ENCODE measurements at regions not wholly inside any gene's neighbourhood (a gene's known extent, or its start where the extent isn't known, plus 50 kb on each side); places are given as distances from the start of the nearest gene placed in this dataset.

DNA sequence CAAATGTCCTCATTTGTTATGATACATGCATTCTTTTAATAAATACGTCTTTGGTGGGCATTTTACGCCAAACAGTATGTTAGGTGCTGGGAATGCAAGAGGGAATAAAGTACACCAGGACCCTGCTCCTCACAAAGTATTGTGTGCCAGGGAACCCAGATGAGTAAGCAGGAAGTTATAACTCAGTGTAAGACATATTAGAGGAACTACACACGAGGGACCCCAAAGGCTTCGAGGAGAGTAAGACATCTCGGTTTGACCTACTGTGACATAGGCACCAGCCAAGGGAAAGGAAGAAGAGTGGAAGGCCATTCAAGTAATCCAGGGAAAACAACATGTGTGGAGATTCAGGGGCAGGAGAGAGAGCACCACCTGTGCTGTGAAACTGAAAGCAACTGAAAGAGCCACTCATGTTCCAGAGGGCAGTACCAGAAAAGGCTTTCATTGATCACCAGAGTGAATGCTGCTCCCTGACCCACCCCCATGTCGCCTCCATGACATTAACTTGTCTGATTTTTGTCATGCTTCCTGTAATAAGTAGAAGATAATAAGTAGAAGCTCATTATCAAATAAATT is 542.5 kb upstream of the PKN2 start:
- WGBS (ENCODE audit: insufficient coverage), result 24% methylated on average over 3 of the region's 6 CpGs
- H3K4me1 ChIP-seq (ENCODE audit: control insufficient read depth in 1 of 2, insufficient read depth in 2 of 2, low read length in 2 of 2), result no peaks in the 10 kb centered on the region
- no peaks in the 10 kb centered on the region for H4K20me1 ChIP-seq (ENCODE audit: insufficient read depth, low read length)
- intact Hi-C loops (cut with micrococcal nuclease), result no loop called here
- no peaks in the 10 kb centered on the region for H3K79me2 ChIP-seq (ENCODE audit: insufficient read depth, low read length)
- TF ChIP-seq, protein P1, sequence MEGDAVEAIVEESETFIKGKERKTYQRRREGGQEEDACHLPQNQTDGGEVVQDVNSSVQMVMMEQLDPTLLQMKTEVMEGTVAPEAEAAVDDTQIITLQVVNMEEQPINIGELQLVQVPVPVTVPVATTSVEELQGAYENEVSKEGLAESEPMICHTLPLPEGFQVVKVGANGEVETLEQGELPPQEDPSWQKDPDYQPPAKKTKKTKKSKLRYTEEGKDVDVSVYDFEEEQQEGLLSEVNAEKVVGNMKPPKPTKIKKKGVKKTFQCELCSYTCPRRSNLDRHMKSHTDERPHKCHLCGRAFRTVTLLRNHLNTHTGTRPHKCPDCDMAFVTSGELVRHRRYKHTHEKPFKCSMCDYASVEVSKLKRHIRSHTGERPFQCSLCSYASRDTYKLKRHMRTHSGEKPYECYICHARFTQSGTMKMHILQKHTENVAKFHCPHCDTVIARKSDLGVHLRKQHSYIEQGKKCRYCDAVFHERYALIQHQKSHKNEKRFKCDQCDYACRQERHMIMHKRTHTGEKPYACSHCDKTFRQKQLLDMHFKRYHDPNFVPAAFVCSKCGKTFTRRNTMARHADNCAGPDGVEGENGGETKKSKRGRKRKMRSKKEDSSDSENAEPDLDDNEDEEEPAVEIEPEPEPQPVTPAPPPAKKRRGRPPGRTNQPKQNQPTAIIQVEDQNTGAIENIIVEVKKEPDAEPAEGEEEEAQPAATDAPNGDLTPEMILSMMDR (IDR thresholded peaks at IDR 0.05), result no peak
- no peak overlapping the region for H3K9ac ChIP-seq (ENCODE audit: insufficient read depth, low read length, poor library complexity, severe bottlenecking)
- H3K27ac ChIP-seq (ENCODE audit: low read depth in 1 of 2, low read length in 2 of 2), result no peak overlapping the region
- peak overlapping the region; percentile 43 for H2AFZ ChIP-seq (ENCODE audit: insufficient read depth, low read depth, low read length, poor library complexity, severe bottlenecking)
- DNase-seq, result no peak
- no peaks in the 10 kb centered on the region for H3K36me3 ChIP-seq (replicated peaks in 1 of 2; ENCODE audit: control insufficient read depth in 1 of 2, insufficient read depth in 2 of 2, low read length in 2 of 2)
- no peaks in the 10 kb centered on the region for H3K9me3 ChIP-seq (replicated peaks in 1 of 2; ENCODE audit: control insufficient read depth in 1 of 2, insufficient read depth in 1 of 2, low read length in 2 of 2)
- Mint-ChIP-seq H3K27me3 (ENCODE audit: low read depth in 3 of 3) (peaks cover 0 to 3% (median 2%) of the 10 kb centered on the region in 3 donors), H3K9me3 (peaks cover 0 to 2% (median 0%) of the 10 kb centered on the region in 7 donors), H3K27ac (peak overlapping the region in 1 of 7 donors; percentile 51), H3K4me3 (peak overlapping the region; percentile 61 to 83), H3K4me1 (peaks cover 5% of the 10 kb centered on the region), H3K36me3 (no peaks in the 10 kb centered on the region)
- peak overlapping the region in 2 of 3 experiments; percentile 44 to 45 for H3K4me3 ChIP-seq (replicated peaks in 1 of 3; ENCODE audit: low read depth in 2 of 3, low read length in 3 of 3)
- peak overlapping the region; percentile 32 for H3K4me2 ChIP-seq (replicated peaks; ENCODE audit: extremely low read depth, low read length, poor library complexity, severe bottlenecking)
- no peaks in the 10 kb centered on the region for H3K27me3 ChIP-seq (ENCODE audit: control insufficient read depth in 2 of 2, insufficient read depth in 2 of 2, low read length in 2 of 2)

DNA sequence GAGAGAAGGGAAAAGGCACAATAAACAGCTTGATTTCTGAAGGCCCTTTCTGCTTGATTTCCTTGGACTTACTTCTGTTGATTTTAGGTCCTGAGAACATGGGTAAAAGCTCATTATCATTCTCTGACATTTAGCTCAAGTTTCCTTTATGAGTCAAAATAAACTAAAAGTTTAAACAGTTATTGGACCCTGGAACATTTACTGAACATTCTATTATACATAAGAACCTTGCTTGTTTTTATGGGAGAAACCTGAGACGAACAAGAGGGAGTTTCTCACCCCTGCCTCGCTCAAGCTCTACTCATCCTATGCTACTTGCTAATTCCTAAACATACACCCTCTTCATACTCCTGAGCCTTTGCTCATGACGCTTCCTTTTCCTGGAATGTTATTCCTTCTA is 538.3 kb upstream of the PKN2 start:
- H3K27ac Mint-ChIP-seq, result no peak overlapping the region
- no peak for DNase-seq
- TF ChIP-seq, protein P1 (IDR thresholded peaks at IDR 0.05), result no peak
- Histone ChIP-seq H3K27me3 (ENCODE audit: control insufficient read depth in 2 of 2, insufficient read depth in 2 of 2, low read length in 2 of 2) (no peaks in the 10 kb centered on the region), H3K79me2 (ENCODE audit: insufficient read depth, low read length) (no peaks in the 10 kb centered on the region), H3K27ac (ENCODE audit: low read depth in 1 of 2, low read length in 2 of 2) (no peak overlapping the region), H4K20me1 (ENCODE audit: insufficient read depth, low read length) (no peaks in the 10 kb centered on the region), H3K4me1 (ENCODE audit: control insufficient read depth in 1 of 2, insufficient read depth in 2 of 2, low read length in 2 of 2) (no peaks in the 10 kb centered on the region), H3K36me3 (replicated peaks in 1 of 2; ENCODE audit: control insufficient read depth in 1 of 2, insufficient read depth in 2 of 2, low read length in 2 of 2) (no peaks in the 10 kb centered on the region), H3K4me3 (replicated peaks in 1 of 3; ENCODE audit: low read depth in 2 of 3, low read length in 3 of 3) (no peak overlapping the region), H3K9ac (ENCODE audit: insufficient read depth, low read length, poor library complexity, severe bottlenecking) (no peak overlapping the region), H3K4me2 (replicated peaks; ENCODE audit: extremely low read depth, low read length, poor library complexity, severe bottlenecking) (no peak overlapping the region), H3K9me3 (replicated peaks in 1 of 2; ENCODE audit: control insufficient read depth in 1 of 2, insufficient read depth in 1 of 2, low read length in 2 of 2) (no peaks in the 10 kb centered on the region), H2AFZ (ENCODE audit: insufficient read depth, low read depth, low read length, poor library complexity, severe bottlenecking) (no peak overlapping the region)
- no peak overlapping the region for H3K4me3 Mint-ChIP-seq
- H3K4me1 Mint-ChIP-seq, result peaks cover 5% of the 10 kb centered on the region
- no peaks in the 10 kb centered on the region for H3K36me3 Mint-ChIP-seq
- 100% methylated on average over 2 of the region's 3 CpGs for WGBS (ENCODE audit: insufficient coverage)
- peaks cover 0 to 3% (median 0%) of the 10 kb centered on the region in 3 donors for H3K27me3 Mint-ChIP-seq (ENCODE audit: low read depth in 3 of 3)
- peaks cover 0 to 2% (median 0%) of the 10 kb centered on the region in 7 donors for H3K9me3 Mint-ChIP-seq
- intact Hi-C loops (cut with micrococcal nuclease), result no loop called here

Data from CD14-positive monocyte (primary cell).